ENCODE measurements at regions not wholly inside any gene's neighbourhood (a gene's known extent, or its start where the extent isn't known, plus 50 kb on each side); places are given as distances from the start of the nearest gene placed in this dataset.
"Not testable (repeated sequence)": the region's sequence is repeated elsewhere in the genome, so short reads cannot be mapped to it uniquely, and the experiment has no call there.

DNA sequence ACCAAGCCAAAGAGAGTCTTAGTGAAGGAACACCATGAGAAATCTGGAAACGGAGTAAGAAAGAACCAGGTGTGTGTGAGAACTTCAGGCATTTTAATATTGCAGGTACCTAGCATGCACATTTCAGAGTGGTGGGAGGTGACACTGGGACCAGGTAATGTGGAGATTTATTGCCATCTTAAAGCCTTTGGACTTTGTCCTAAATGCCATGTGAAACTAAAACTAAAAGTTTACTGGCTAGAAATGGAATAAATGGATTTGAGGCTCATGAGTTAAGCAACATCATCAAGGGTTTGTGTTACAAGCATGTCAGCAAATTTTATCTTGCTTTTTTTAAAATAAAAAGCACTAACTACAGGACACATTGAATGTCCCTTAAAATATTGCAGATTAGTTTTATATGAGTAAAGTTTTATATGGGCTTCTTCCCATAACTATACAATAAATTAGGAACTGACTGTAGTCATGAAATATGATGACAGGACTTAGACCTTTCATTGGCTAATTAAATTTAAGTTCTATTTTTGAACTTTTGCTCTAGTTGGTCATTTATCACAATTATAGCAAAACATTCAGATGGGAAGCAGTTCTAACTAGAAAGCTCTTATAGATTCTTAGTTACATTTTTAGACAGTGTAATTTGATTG, 721.1 kb upstream of the NOVA1 start:
- CTCF ChIA-PET = no interaction called here
- POLR2A ChIA-PET = no interaction called here

DNA sequence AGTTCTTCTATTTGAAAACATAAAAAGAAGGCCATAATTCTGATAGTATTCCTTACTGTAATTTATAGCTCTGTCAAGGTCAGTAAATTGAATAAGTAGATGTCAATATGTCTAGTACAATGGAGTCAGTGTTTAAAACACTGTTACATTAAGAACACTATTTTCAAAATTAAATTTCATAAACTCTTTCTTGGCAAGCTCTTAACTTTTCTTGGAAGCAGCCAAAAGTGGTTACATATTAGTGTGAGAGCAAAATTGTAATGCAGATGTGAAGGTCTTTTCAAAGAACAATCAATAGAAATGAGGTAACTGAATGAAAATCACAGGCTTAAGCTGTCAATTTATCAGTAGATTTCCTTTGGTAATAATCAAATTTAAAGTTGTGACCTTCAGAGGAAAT, 722.4 kb upstream of the NOVA1 start:
- POLR2A ChIA-PET = no interaction called here
- CTCF ChIA-PET = no interaction called here

DNA sequence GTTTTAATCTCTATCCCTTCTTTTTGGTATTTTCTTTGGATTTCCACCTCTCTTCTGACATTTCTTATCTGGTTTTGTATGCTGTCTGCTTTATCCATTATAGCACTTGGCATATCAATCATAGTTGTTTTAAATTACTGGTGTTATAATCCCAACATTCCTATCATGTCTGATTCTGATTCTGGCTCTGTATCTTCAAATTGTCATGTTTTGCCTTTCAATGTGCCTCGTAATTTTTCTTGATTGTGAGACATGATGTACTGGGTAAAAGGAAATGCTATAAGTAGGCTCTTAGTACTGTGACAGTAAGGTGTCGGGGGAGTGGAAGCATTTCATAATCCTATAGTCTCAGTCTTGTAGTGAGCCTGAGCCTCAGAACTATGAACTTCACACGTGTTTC, 729.3 kb upstream of the NOVA1 start:
- ChIA-PET POLR2A (no interaction called here), CTCF (no interaction called here)

DNA sequence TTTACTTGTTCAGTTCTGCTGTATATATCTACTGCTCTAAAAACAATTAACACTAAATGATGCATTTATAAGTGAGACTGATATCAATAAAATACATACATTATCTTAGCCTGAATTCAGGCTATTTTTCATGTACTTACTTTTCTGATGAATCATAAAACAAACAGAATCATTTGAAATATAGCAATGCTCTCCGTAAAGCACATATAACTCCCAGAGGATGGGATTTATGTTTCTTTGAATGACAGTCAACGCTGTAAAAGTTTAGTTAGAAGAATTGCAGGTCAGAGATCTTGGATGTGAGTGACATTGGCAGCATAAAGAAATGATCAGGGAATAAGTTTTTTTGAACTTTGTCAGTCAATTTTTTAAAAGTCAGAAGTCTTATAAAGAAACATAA, 740.2 kb upstream of the NOVA1 start:
- CTCF ChIA-PET = no interaction called here
- POLR2A ChIA-PET = no interaction called here

DNA sequence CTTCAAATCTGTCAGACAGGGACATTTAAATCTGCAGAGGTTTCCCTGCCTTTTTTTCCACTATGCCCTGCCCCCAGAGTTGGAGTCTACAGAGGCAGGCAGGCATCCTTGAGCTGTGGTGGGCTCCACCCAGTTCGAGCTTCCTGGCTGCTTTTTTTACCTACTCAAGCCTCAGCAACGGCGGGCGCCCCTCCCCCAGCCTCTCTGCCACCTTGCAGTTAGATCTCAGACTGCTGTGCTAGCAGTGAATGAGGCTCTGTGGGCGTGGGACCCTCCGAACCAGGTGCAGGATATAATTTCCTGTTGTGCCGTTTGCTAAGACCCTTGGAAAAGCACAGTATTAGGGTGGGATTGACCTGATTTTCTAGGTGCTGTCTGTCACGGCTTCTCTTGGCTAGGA, 765.2 kb upstream of the NOVA1 start:
- CTCF ChIA-PET, POLR2A ChIA-PET: not testable (repeated sequence)

DNA sequence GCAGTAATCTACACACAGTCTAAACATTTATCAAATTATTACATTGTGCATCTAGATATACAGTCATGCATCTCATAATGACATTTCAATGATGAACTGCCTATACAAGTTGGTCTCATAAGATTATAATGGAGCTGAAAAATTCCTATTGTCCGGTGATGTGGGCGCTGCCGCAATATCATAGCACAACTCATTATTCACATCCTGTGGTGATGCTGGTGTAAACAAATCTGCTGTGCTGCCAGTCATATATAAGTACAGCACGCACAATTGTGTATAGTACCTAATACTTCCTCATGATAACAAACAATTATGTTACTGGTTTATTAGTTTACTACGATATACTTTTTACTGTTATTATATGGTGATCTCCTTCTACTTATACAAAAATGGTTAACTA, 768.8 kb upstream of the NOVA1 start:
- ChIA-PET POLR2A (no interaction called here), CTCF (no interaction called here)

DNA sequence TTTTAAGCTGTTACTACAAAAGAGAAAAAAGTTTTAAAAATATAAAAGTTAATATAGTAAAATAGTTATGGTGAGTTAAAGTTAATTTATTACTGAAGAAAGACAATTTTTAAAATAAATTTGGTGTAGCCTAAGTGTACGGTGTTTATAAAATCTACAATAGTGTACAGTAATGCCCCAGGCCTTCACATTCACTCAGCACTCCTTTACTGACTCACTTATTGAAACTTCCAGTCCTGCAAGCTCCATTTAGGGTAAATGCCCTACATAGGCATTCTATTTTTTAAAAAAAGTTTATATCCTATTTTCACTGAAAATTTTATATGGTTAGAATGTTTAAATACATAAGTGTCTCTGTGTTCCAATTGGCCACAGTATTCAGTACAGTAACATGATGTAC, 769.5 kb upstream of the NOVA1 start:
- POLR2A ChIA-PET = no interaction called here

DNA sequence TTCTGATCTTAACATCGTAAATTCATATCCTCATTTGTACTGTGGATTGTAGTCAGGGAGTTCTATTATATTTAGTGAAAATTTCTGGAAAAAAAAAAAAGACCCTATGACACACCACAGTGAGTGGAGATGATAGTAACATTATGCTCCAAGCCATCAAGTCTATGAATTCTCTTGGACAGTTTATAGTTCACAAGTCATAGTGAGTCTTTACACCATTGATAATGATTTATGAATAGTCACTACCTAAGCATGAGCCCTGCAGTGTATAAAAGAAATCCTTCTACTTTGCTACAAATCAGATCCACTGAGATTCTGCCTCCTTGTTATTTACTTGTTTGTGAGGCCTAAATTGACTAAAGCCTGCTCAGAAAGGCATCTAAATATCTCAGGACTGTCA, 772.2 kb upstream of the NOVA1 start:
- ChIA-PET CTCF (no interaction called here), POLR2A (no interaction called here)

More for the DNA sequence above, 769.5 kb upstream of the NOVA1 start:
- CTCF ChIA-PET = no interaction called here

DNA sequence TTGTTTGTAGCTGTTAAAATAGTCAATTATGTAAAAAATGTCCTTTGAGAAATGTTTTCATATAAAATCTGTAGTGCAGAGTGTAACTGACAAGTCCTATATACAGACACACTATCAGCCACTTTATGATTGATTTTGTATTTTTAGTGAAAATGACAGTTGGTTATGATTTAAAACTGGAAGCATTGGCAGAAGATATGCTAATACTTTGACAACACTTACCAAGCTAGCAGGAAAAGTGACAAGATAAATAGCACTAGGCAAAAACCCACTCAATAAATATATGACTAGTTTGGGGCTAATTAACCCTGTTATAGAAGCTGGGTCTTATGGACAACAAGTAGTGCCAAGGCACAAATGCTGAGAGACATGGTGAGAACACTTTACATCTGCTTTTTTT, 772.9 kb upstream of the NOVA1 start:
- CTCF ChIA-PET = no interaction called here
- POLR2A ChIA-PET = no interaction called here

DNA sequence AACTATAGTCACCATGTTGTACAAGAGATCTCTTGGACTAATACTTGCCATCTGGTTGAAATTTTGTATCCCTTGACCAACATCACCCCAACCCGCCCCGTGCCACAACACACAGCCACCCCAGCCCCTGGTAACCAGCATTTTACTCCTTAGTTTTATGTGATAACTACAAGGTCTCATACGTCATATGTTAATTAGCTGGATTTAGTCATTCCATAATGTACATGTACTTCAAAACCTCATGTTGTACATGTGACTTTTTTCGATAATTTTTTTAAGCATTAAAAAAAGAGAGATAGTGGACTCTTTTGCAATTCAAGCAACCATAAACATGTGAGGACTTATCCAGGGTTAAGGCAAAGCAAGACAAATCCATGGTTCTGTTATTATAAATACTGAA, 773.4 kb upstream of the NOVA1 start:
- CTCF ChIA-PET = no interaction called here
- POLR2A ChIA-PET = no interaction called here

DNA sequence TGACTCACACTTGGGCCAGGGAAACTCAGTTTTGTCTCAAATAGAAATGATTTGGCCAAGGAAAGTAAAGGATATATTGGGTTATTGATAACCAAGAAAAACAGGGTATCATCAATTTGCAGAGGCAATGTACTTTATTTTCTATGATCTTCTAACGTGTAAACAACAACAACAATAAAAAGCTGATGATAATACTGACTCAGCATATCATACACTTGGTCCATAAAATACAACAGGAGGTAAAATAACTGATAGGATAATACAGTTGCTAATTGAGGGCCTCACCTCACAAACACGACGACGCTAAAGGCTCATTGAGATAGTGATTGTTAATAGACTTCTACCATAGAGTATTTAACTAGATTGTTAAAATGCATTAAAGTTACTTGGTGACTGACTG, 774.0 kb upstream of the NOVA1 start:
- POLR2A ChIA-PET = no interaction called here
- CTCF ChIA-PET = no interaction called here

DNA sequence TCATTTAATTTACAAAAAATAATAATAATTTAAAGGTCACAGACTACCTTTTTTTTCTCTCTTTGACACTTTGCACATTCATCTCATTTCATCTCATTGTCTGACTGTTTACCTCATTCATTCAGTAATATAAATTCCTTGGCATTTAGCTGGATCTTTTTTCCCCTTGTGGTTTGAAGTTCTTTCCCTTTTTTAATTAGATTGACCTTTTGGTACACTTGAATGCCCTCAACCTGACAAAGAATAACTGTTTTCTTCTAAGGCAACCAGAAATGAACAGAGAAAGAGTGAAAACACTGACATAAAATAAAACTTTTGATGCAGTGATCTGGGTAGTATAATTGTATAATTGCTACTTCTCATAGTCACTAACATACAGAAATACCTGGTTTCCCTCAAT, 774.9 kb upstream of the NOVA1 start:
- CTCF ChIA-PET = no interaction called here
- POLR2A ChIA-PET = no interaction called here

DNA sequence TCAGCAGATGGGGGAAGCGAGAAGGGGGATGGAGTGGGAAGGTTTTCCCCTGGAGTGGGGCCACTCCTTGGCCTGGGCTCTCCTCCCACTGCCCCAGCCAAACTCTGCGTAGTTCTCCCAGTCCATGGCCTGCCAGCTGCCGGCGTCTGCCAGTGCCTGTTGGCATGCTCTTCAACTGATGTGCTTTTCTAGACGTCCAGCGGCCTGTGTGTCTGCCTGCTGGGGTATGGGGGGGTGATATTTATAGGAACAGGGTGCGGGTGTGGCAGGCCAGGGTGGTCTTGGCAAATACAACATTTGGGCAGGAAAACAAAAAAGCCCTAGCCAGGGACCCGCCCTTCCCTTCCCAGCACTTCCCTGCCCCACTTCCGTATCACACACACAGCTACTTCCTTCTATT, 786.3 kb upstream of the NOVA1 start:
- ChIA-PET CTCF (no interaction called here), POLR2A (no interaction called here)

DNA sequence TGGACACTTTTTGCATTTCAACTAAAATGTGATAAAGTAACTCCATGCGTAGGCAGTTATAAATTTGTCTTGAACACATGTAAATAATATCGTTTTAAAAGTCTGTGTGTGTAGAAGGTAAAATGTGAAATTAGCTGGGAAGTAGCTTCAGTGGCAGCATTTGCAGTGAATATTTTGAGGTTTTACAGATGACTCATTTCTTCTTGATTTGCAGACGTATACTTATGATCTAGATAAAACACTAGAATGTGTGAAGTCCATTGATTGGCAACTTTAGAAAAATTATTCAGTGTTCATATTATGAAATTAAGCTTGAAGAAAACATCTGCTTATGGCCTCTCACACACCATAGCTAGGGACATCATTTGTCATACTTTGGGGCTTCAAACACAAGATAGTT, 788.6 kb upstream of the NOVA1 start:
- ChIA-PET CTCF (no interaction called here), POLR2A (no interaction called here)

DNA sequence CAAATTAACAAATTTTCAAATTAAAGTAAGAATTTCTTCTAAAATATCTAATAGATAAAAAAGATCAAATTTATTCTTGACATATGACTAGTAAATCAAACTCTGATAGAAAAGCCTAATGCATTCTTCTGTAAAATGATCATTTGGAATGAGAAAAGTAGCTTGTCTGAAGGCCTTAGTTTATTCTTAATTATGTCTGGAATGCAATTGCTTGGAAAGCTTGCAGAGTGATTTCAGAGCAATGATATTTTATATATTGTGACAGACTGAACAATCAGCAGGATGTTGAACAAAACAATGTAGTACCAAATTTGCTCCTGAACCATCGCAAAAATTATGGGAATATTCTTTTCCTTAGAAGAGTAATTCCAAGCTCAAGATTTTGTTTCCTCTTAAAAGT, 789.6 kb upstream of the NOVA1 start:
- POLR2A ChIA-PET = no interaction called here
- CTCF ChIA-PET = no interaction called here

DNA sequence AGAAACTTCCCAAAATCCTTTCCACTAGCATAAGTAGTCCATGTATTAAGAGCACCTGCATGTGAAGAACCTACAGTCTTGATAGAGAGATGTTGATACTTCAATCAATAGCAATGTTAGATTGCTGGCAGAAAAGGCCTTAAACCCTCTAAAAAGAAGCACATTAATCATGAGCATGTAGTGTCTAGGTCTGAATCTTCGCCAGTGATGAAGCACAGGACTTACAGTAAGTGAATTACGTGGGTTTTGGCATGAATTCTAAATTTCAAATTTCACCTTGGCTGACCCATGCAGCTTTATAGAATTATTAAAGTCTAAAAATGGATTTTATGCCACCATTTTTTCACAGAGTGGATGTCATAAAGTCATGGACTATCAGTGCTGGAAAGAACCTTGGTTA, 791.6 kb upstream of the NOVA1 start:
- POLR2A ChIA-PET = no interaction called here

DNA sequence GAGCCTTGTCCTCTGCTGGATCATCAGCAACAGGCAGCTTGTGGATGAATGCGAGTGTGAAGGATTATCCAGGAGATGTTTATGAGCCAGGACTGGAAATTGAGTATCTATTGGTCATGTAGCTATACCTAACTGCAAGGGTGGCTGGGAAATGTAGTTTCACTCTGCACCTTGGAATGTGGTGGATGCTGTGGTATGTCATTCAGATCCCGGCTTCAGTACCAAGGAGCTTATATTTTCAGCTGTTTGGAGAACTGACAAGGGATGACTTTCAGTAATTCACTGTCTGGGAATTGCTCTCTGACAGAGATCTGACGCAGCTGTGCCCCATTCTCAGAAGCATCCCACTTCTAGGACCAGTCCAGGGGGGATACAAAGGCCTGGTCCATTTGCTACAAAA, 792.3 kb upstream of the NOVA1 start:
- CTCF ChIA-PET = no interaction called here
- POLR2A ChIA-PET = no interaction called here

More for the DNA sequence above, 791.6 kb upstream of the NOVA1 start:
- CTCF ChIA-PET = no interaction called here

DNA sequence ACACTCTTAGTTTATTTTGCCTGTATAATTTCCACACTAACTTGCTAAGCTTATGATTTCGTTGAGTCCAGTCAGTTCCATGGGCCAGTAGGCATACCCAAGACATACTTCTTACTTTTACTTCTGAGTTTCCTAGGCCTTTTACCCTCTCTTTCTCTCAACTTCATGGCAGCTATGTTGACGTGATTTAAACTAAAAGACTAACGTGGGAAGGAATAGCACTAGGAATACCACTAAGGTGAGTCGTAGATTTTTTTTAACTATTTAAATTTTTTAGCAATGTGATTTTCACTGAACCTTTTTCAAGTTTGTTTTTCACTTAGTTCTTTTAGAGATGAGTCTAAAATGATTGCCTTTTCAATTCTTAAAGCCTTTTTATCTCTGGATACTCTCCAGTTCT, 793.5 kb upstream of the NOVA1 start:
- CTCF ChIA-PET = no interaction called here
- POLR2A ChIA-PET = no interaction called here

DNA sequence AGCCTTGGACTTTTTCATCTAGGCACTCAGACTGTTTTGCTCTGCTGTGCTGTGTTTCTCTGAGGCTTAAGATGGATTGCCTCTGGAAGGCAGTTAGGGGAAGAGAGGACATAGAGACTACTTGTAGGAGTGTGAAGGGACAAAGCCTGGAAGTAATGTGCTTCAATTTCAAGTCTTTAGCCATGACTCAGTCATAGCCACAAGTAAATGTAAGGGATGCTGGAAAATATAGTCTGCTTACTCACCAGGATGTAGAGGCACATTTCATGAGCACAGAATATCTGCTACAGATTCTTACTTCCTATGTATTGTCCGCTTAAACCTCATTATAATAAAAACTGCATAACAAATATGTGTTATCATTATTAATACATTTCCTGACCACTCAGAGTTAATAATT, 794.3 kb upstream of the NOVA1 start:
- ChIA-PET POLR2A (no interaction called here), CTCF (no interaction called here)

DNA sequence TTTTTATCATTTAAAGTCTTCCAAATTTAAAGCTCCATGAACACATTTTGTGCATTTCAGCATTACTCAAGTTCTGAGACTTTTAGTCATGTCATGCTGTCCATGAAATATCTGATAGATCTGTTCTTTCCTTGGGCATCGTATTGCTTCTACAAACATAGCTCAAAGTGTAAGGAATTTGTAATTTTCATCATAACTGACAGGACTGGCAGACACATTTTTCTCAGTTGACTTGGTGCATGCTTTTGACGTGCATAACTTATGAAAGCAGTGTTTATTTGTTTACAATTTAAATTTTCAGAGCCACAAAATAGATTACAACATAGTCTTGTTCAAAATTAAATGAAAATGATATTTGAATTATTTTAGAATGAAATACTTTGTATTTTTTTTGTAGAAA, 812.1 kb upstream of the NOVA1 start:
- ChIA-PET POLR2A (no interaction called here), CTCF (no interaction called here)

DNA sequence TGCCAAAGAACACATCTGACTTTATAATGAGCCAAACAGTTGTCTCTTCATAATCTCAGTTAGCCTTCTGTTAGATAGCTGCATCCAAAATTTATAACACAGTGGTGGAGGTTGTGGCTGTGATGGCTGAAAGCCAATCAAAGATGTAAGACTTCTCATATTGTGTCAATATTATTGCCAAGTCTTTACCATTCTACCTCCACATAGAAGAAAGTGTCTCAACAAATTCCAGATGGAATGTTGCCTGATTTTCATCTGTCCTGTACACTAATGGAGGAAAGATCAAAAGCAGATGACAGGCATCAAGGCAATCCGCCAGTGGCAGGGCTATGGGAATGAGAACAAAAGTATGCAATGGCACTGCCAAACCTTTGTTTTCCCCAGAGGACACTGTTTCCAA, 813.1 kb upstream of the NOVA1 start:
- ChIA-PET POLR2A (no interaction called here), CTCF (no interaction called here)

DNA sequence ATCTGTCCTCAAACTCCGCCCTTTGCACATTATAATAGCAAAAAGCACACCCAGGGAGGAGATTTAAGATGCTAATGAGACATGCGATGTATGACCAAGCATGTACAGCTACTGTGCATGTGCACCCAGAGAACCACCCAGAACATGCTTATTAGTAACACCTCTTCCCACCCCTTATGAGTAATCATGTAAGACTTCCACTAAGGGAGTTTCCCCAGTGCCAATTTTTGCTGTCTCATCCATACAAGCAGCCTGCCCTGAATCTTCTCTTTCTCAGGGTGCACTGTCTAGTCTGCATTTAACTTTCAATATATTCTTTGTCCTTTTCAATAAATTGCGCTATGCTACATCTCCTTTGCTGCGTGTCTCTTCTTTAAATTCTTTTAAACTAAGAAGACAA, 830.0 kb upstream of the NOVA1 start:
- CTCF ChIA-PET = no interaction called here
- POLR2A ChIA-PET = no interaction called here

DNA sequence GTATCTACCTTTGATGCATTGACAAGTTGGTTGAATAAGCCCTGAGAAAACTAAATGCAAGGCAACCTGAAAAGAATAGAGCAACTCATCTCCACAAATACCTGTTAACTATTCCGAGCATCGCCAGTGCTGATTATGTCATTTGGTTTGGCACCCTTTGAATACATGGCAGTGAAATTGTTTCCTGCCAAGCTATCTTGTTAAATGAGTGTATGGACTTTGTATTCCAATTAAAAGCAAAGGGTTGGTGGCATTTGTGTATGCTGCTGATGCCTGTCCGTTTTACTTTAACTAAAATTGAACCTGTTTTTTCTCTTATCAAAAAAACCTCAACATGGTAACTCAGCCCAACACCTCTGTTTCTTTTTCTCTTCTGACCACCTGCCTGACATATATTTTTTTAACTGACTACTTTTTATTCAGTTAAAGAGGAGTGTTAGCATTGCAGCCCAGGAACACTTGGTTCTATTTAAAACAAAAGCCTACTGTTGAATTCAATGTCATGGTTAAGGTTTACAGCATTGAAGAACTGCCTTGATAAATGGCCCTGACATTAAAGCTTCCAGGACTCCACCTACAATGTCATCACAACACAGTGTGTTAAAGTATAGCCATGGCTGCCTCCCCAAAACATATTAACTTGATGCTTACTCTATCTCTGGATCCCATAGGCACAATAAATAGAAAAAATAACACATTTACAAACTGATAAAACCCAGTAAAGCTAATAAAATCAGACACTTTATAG, 838.3 kb upstream of the NOVA1 start:
- ChIA-PET POLR2A (no interaction called here), CTCF (no interaction called here)
